ENCODE measurements at regions not wholly inside any gene's neighbourhood (a gene's known extent, or its start where the extent isn't known, plus 50 kb on each side); places are given as distances from the start of the nearest gene placed in this dataset.

- no peak for DNase-seq
Observed at GRCh38 chr9:124179196-124180071, 78.3 kb upstream of the NEK6 start.

- DNase-seq = no peak
Observed at GRCh38 chr9:124180557-124180956, 77.2 kb upstream of the NEK6 start.

GRCh38 chr9:124182741-124183140, 75.0 kb upstream of the NEK6 start:
- DNase-seq = no peak

- DNase-seq = no peak
Observed at GRCh38 chr9:124183772-124184171, 74.0 kb upstream of the NEK6 start.

- no peak for DNase-seq
Observed at GRCh38 chr9:124185413-124185812, 72.3 kb upstream of the NEK6 start.

- DNase-seq = no peak
Observed at GRCh38 chr9:124187311-124187710, 70.4 kb upstream of the NEK6 start.

- DNase-seq = no peak
Observed at GRCh38 chr9:124188331-124189110, 69.2 kb upstream of the NEK6 start.

- no peak for DNase-seq
Observed at GRCh38 chr9:124190761-124191160, 67.0 kb upstream of the NEK6 start.

GRCh38 chr9:124191691-124192395, 65.9 kb upstream of the NEK6 start:
- no peak for DNase-seq

- DNase-seq = no peak
Observed at GRCh38 chr9:124196814-124197176, 61.0 kb upstream of the NEK6 start.

- no peak for DNase-seq
Observed at GRCh38 chr9:124197177-124198095, 60.3 kb upstream of the NEK6 start.

- no peak for DNase-seq
Observed at GRCh38 chr9:124198331-124198730, 59.4 kb upstream of the NEK6 start.

GRCh38 chr9:124198948-124199347, 58.8 kb upstream of the NEK6 start:
- no peak for DNase-seq

GRCh38 chr9:124199474-124199873, 58.3 kb upstream of the NEK6 start:
- DNase-seq = no peak

GRCh38 chr9:124202447-124202971, 55.2 kb upstream of the NEK6 start:
- peak; percentile 85 to 91 for DNase-seq

- DNase-seq = no peak
Observed at GRCh38 chr9:124205686-124206352, 51.9 kb upstream of the NEK6 start.

- DNase-seq = no peak
Observed at GRCh38 chr9:124206391-124206790, 51.4 kb upstream of the NEK6 start.

Data from activated CD4-positive, alpha-beta T cell treated with anti-CD3 and anti-CD28 coated beads, Interleukin-2, amount 50 U/mL, for 48 hours (primary cell).